GM18951 (cell line): ENCODE measurements at regions not wholly inside any gene's neighbourhood (a gene's known extent, or its start where the extent isn't known, plus 50 kb on each side); places are given as distances from the start of the nearest gene placed in this dataset.

ENCODE experiments used
- POLR2A ChIP-seq: IDR thresholded peaks from 4 replicates; pipeline ENCODE4 v1.6.1; 2011; ENCODE audit warnings: mild to moderate bottlenecking; ENCODE audit not compliant: insufficient read length, insufficient read depth; ENCODE audit errors: extremely low read depth
- in situ Hi-C: fragments of 300-500 bp; cut with MboI; formaldehyde crosslinking; loops from one replicate; pipeline ENCODE4 v1.12.0; 2022; ENCODE audit warnings: low sequenced_read_pairs, mixed read lengths, inconsistent platforms; ENCODE audit not compliant: unreplicated experiment

GRCh38 chr3:21062831-21063294, 688.1 kb downstream of the ZNF385D start:
- in situ Hi-C loops: no loop called here
- no peak for TF ChIP-seq POLR2A

DNA sequence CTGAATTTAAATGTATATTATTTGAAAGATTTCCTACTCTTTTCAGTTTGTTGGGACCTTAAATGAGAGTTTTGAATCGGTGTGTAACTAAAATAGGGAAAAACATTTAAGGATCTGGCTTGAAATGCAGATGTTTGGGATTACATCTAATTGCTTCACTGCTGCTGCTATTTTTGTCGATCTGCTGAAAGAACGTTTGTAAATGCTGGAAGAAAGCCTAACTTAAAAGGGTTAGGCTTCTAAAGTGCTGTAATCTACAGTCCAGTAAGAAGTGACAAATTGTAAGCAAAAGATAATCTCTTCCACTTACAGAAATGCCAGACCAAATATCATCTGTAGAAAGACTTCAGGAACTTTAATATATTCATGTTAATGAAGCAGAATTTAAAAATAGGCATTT, 691.6 kb downstream of the ZNF385D start:
- TF ChIP-seq POLR2A: no peak
- in situ Hi-C loops: no loop called here

DNA sequence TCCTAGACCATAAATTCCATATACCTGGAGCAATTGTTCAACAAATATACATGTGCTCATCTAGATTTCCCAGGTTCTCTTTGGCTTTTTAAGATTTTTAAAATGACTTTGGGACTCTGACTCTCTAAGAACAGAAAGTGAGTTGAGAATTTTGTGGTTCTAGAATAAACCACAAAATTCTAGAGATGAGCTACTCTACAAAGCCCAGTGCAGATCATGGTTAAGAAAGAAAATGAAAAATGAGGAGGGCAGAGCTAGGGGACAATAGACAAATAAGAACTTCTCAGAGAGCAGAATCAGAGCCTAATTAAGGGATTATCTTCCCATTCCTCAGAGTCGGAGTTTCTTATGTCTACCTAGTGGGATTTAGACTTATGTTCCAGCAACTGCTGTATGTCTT, 694.7 kb downstream of the ZNF385D start:
- in situ Hi-C loops: no loop called here

DNA sequence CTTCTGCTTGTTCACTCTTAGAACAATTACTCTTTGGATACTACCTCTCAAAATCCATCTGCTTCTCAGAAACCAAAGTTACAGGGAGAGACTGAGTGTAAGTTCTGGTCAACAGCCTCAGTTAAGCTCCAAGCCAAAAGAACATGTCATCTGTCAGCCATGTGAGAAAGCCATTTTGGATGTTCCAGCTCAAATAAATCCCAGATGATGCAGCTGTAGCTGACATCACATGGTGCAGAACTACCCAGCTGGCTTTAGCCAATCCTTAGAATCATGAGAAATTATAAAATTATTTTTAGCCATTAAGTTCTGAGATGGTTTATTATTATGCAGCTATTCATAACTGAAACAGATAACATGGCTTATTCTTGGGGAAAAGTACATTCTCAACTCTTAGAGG, 696.0 kb downstream of the ZNF385D start:
- in situ Hi-C loops: no loop called here
- no peak for TF ChIP-seq POLR2A

More for the DNA sequence above, 694.7 kb downstream of the ZNF385D start:
- TF ChIP-seq POLR2A: no peak

GRCh38 chr3:21054064-21054463, 696.9 kb downstream of the ZNF385D start:
- in situ Hi-C loops: no loop called here
- TF ChIP-seq POLR2A: no peak

DNA sequence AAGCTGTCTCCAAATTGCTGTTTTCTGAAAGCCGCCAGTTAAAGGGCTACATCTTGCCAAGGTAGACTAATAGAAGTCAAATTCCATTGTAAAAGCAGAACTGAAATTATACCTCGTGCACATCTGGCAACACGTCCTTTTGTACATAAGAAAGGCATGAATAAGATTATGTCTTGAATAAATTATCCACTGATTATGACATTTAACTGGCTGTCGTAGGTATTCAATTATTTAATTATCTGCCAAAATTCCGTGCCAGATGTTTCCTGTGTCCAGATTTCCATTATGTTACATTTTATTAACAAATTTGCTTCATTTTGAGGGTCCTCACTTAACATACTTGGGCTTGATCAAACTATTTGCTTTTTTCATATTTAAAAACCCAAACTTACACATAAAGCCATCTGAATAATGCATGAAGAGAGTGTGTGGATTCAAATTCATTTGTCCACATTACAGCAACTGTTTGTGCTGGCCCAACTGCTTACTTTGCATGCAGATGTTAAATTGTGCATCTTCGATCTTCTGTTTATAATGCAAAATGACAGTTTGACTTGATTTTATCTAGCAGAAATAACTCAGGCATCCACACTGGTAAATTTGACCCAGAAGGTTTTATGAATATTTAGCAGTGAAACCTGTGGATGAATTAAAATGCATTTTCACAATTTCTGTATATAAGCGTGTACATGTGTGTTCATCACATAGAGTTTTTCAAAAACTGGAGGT, 701.5 kb downstream of the ZNF385D start:
- TF ChIP-seq POLR2A: no peak
- in situ Hi-C loops: no loop called here

- in situ Hi-C loops: no loop called here
Observed at GRCh38 chr3:21043139-21043538, 707.9 kb downstream of the ZNF385D start.

GRCh38 chr3:21042184-21042583, 708.8 kb downstream of the ZNF385D start:
- in situ Hi-C loops: no loop called here
- no peak for TF ChIP-seq POLR2A

More at GRCh38 chr3:21043139-21043538, 707.9 kb downstream of the ZNF385D start:
- no peak for TF ChIP-seq POLR2A

DNA sequence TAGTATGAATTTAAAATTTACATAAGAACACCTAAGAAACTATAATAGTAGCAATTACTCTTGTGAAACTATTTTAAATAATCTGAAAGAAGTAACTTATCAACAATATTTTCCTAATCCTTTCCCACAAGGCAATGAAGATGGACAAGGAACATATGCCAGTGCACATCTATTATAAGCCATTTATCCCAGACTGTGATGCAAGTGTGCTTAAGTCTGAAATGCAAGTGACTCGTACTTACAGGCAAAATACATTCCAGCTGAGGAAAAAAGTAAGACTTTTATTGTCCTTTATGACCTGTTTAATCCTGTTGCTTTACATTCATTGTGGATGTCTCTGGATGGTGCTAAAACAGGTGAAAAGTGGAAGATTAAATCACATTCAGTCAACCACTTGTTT, 709.4 kb downstream of the ZNF385D start:
- in situ Hi-C loops: no loop called here
- TF ChIP-seq POLR2A: no peak

GRCh38 chr3:21036888-21037287, 714.1 kb downstream of the ZNF385D start:
- in situ Hi-C loops: no loop called here
- TF ChIP-seq POLR2A: no peak

- in situ Hi-C loops: no loop called here
- TF ChIP-seq POLR2A: no peak
Observed at GRCh38 chr3:21028412-21028811, 722.6 kb downstream of the ZNF385D start.

DNA sequence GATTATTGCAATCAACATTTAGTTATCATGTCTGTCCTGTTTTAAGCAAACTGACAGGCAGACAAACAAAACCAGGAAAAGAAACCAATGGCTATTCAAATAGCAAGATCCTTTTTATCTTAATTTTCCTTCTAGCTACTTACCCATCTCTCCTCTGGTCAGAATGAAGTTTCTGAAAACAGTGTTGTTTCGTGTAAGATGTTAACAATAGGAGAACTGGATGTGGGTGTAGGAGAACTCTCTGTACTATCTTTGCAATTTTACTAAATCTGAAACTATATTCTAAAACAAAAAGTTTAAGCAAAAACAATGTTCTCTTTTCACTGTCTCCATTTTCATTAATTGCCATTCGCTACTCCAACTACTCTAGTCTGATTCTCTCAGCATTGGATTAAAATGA, 726.4 kb downstream of the ZNF385D start:
- no peak for TF ChIP-seq POLR2A
- in situ Hi-C loops: no loop called here

- in situ Hi-C loops: no loop called here
- no peak for TF ChIP-seq POLR2A
Observed at GRCh38 chr3:21020681-21021080, 730.3 kb downstream of the ZNF385D start.

DNA sequence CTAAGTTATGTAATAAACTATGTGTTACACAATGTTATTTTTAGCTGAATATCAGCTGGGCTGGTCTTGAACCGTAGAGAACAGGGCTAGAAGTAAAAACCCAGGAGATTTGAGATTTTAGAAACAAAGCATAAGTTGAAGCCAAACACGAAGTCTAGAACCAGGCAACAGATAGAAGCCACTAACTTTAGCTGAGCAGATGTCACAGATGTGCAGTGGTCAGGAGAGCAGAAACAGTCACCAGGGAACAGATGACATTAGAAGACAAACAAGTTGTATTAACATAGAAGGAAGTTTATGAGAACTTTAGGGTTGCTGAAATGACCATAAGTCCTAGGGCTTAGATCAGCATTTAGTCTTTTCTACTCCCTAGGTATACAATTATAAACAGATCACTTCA, 731.0 kb downstream of the ZNF385D start:
- in situ Hi-C loops: no loop called here
- TF ChIP-seq POLR2A: no peak

DNA sequence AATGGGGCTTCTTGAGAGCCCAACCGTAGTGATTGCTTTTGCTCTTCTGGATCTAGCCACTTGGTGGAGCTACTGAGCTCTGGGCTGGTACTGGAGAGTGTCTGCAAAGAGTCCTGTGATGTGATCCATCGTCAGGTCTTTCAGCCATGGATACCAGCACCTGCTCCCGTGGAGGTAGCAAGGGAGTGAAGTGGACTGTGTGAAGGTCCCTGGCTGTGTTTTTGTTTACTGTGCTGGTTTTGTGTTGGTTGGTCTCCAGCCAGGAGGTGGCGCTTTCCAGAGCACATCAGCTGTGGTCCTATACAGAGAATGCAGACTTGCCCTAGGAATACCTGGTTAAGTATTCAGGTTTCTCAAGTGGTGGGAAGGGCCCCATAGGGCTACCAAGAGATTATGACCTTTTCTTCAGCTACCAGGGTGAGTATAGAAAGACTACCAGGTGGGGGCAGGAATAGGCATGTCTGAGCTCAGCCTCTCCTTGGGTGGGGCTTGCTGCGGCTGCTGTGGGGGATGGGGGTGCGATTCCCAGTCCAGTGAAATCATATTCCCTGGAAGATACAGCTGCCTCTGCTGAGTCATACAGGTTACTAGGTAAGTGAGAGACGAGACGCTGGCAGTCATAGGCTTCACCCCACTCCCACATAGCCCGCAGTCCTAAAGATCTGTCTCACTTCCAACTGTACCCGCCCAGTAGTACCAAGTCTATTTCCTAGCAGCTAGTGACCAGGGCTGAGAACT, 733.7 kb downstream of the ZNF385D start:
- TF ChIP-seq POLR2A: no peak
- in situ Hi-C loops: no loop called here

GRCh38 chr3:21013566-21013965, 737.4 kb downstream of the ZNF385D start:
- no peak for TF ChIP-seq POLR2A
- in situ Hi-C loops: no loop called here
